GM12865 (cell line): ENCODE measurements at regions not wholly inside any gene's neighbourhood (a gene's known extent, or its start where the extent isn't known, plus 50 kb on each side); places are given as distances from the start of the nearest gene placed in this dataset.

Experiments used
- DNase-seq: peaks from one replicate; pipeline ENCODE4 v3.0.0; 2010; ENCODE audit warnings: low read depth
- H3K4me3 ChIP-seq: 2 replicates; pipeline ENCODE4 v1.5.1; 2011; ENCODE audit warnings: mild to moderate bottlenecking, low read depth, low read length, control low read depth
- TF ChIP-seq, protein P1 (sequence below): IDR thresholded peaks from 2 replicates; pipeline ENCODE4 v1.5.1; 2011; ENCODE audit warnings: low read length, control low read depth, low read depth, inconsistent platforms; ENCODE audit not compliant: insufficient read depth; ENCODE audit errors: missing control alignments

DNA sequence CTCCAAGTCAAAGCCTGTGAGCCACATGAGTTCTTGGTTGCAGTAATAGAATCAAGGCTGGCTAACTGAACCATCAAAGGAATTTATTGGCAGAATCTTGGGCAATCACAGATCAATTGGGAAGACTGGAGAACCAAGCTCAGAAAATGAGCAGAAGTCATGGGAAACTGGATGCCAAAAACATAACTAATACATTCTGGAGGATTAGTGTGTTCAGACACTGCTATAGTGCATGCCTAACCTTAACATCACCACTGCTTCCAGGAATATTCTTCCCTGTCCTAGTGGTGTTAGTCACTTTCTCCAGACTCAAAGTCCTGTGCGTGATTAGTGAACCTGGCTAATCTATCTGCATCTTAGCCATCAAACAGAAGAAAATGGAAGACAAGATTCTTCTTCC lies 843.7 kb downstream of the EFNA5 start:
- TF ChIP-seq, protein P1, sequence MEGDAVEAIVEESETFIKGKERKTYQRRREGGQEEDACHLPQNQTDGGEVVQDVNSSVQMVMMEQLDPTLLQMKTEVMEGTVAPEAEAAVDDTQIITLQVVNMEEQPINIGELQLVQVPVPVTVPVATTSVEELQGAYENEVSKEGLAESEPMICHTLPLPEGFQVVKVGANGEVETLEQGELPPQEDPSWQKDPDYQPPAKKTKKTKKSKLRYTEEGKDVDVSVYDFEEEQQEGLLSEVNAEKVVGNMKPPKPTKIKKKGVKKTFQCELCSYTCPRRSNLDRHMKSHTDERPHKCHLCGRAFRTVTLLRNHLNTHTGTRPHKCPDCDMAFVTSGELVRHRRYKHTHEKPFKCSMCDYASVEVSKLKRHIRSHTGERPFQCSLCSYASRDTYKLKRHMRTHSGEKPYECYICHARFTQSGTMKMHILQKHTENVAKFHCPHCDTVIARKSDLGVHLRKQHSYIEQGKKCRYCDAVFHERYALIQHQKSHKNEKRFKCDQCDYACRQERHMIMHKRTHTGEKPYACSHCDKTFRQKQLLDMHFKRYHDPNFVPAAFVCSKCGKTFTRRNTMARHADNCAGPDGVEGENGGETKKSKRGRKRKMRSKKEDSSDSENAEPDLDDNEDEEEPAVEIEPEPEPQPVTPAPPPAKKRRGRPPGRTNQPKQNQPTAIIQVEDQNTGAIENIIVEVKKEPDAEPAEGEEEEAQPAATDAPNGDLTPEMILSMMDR: no peak
- DNase-seq: no peak
- no peak overlapping the region for H3K4me3 ChIP-seq

DNA sequence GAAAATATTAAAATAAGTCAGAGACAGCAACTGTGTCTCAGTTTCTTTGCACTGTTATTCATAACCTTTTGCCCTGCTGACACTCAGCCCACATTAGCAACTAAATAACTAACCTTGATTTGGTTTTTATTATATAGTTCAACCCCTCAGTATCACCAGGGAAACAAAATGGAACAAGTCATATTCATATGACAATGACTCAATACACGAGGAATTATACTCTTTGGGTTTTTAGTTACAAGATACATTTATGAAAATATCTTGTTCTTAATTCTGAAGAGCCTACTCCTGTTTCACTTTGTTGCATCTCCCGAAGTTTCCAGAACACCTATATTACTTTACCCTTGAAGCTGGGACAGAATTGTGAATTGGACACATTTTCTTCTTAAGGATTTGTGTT lies 845.4 kb downstream of the EFNA5 start:
- H3K4me3 ChIP-seq: no peak overlapping the region
- no peak for DNase-seq
- TF ChIP-seq, protein P1: no peak

DNA sequence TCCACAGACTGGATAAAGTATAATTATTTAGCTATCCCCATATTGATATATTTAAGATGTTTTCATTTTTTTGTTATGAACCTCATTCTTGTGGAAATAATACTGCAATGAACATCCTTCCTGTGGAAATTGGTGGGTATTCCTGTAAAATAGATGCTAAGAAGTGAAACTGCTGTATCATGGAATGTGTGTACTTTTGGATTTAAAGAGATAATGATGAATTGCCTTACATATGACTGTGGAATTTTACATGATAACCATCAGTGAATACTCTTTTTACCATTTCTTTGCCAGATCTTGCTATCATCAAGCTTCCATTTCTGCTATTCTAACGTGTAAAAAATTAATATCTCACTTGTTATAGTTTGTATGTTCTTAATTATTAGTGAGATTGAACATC lies 847.9 kb downstream of the EFNA5 start:
- no peak overlapping the region for H3K4me3 ChIP-seq
- TF ChIP-seq, protein P1: no peak
- no peak for DNase-seq

DNA sequence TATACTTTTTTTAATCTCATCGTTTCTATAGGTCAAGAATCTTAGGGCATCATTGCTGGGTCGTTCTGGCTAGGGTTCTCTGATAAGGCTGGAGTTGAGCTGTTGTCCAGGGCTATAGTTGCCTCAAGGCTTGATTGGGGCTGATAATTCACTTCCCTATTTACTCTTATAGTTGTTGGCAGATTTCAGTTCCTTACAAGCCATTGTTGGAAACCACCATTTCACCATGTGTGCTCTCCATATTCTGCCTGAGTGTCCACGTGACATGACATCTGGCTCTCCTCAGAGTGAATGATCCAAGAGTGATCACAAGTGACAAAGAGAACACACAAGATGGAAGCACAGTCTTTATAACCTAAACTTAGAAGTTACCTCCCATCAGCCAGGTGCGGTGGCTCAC lies 852.2 kb downstream of the EFNA5 start:
- DNase-seq: peak; percentile 9
- TF ChIP-seq, protein P1: no peak

DNA sequence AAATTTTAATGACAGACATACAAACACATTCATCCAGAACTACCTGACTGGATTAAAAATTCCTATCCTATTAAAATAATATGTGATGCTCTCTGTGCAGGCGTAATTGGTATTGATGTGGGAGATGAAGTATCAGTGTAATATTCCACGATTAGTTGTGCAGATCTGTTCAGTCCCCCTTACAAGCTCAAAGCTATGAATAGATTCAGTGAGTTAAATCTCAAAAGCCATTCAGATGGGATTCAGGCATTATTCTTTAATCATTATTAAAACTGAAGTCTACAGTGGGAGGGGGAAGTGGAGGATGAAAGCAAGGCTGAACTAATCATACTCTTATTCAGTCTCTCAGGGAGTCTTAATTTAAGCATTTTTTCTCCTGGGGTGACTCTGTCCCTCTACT lies 855.8 kb downstream of the EFNA5 start:
- no peak for DNase-seq
- no peak overlapping the region for H3K4me3 ChIP-seq
- TF ChIP-seq, protein P1: no peak

More for the DNA sequence above, 852.2 kb downstream of the EFNA5 start:
- no peak overlapping the region for H3K4me3 ChIP-seq

DNA sequence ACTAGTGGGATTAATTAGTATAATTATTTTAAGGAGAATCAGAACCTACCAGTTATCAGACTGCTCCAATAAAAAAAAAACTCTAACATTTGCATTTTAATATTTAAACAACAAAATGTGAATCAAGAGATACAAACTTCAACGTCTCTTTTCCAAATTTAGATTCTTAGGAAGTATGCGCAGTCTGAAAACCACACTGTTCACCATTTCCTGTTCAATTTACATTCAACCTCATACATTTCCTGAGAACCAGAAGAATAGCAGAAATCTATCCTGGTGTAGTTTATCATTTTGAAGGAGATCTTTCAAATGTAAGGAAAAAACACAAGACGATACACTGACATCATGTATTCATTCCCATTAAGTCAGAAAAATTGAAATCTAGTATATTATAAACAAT lies 869.2 kb downstream of the EFNA5 start:
- H3K4me3 ChIP-seq: no peak overlapping the region
- TF ChIP-seq, protein P1: no peak
- DNase-seq: no peak

DNA sequence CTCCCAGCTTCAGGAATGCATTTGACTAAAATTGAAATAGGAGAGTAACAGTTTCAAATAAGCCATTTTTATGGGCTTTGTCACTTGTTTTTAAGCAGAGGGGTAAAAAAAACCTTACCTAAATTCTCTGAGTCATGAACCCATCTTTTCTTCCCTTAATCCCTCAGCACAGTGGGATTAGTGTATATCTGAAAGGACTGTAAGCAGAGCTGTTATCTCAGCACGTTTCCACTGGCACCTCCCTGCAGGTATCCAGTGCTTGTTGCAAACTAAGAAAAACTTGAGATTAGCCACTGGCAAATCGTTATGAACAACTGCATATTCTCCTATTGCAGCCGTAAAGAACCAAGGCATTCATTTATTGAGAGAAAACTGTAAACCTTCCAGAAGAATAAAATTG lies 872.7 kb downstream of the EFNA5 start:
- no peak for DNase-seq
- no peak overlapping the region for H3K4me3 ChIP-seq

More for the DNA sequence above, 872.7 kb downstream of the EFNA5 start:
- TF ChIP-seq, protein P1: no peak
